ENCODE measurements at regions not wholly inside any gene's neighbourhood (a gene's known extent, or its start where the extent isn't known, plus 50 kb on each side); places are given as distances from the start of the nearest gene placed in this dataset.
A peak's percentile ranks its signal among the peaks of the same experiment; 100 is the strongest.

- no peak for TF ChIP-seq CTCF (IDR thresholded peaks at IDR 0.05; ENCODE audit: low read depth, low read length)
- no peak overlapping the region for H3K4me3 ChIP-seq (ENCODE audit: low read depth, low read length)
- no peak for DNase-seq (ENCODE audit: low read depth)
These were observed 63.0 kb upstream of the TAF11L2 start for GRCh38 chr5:17434982-17435381.

DNA sequence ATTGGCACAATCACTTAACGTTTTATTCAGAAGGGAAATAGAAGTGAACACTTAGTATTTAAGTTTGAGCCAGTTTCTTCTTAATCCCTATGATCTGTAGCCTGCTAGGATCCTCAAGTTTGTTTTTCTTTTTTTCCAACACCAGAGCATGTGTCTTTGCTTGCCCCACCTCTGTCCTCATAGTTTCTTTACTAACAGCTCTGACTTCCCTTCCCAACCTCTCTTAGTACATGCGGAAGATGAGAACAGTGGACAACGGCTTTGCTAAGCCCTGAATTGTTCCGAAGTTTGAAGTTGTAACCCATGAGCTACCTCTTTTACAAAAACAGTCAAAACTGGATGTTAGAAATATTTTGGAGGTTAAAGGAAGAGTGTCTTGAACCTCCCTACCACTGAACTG is 61.7 kb upstream of the TAF11L2 start:
- DNase-seq (ENCODE audit: low read depth): peak; percentile 81
- H3K4me3 ChIP-seq (ENCODE audit: low read depth, low read length): peak overlapping the region; percentile 68
- TF ChIP-seq, protein P1, sequence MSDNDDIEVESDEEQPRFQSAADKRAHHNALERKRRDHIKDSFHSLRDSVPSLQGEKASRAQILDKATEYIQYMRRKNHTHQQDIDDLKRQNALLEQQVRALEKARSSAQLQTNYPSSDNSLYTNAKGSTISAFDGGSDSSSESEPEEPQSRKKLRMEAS (IDR thresholded peaks at IDR 0.05; ENCODE audit: low read depth, low read length): peak; percentile 70
- TF ChIP-seq MYC (IDR thresholded peaks at IDR 0.05; ENCODE audit: low read depth, low read length) (peak; percentile 57), POLR2A (IDR thresholded peaks at IDR 0.05; ENCODE audit: extremely low read depth, insufficient read length) (no peak)

- peak overlapping the region; percentile 68 for H3K4me3 ChIP-seq (ENCODE audit: low read depth, low read length)
- TF ChIP-seq POLR2A (IDR thresholded peaks at IDR 0.05; ENCODE audit: extremely low read depth, insufficient read length) (no peak), CTCF (IDR thresholded peaks at IDR 0.05; ENCODE audit: low read depth, low read length) (no peak), MYC (IDR thresholded peaks at IDR 0.05; ENCODE audit: low read depth, low read length) (no peak)
- TF ChIP-seq, protein P1 (IDR thresholded peaks at IDR 0.05; ENCODE audit: low read depth, low read length): no peak
- DNase-seq (ENCODE audit: low read depth): peak; percentile 95
These were observed 61.2 kb upstream of the TAF11L2 start for GRCh38 chr5:17436761-17437221.

DNA sequence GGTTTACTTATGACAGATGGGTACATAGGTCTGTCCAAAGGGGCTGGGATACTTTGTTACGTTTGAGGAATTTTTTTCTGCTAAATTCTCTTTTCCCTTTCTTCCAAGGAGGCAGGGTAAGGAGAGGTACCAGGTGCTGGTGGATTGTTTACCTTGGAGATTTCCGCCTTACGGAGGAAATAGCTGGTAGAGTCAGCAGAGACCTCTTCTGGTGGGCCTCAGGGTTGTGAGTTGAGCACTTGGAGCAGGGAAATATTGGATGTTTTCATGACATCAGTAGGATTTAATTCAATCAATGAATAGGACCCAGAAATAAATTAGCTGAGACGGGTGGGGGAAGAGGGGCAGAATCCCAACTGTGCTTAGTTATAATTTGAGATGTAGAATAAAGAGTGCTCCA is 60.0 kb upstream of the TAF11L2 start:
- no peak for DNase-seq (ENCODE audit: low read depth)
- H3K4me3 ChIP-seq (ENCODE audit: low read depth, low read length): no peak overlapping the region
- TF ChIP-seq CTCF (IDR thresholded peaks at IDR 0.05; ENCODE audit: low read depth, low read length) (no peak), POLR2A (IDR thresholded peaks at IDR 0.05; ENCODE audit: extremely low read depth, insufficient read length) (no peak), MYC (IDR thresholded peaks at IDR 0.05; ENCODE audit: low read depth, low read length) (no peak)
- TF ChIP-seq, protein P1 (IDR thresholded peaks at IDR 0.05; ENCODE audit: low read depth, low read length): no peak

DNA sequence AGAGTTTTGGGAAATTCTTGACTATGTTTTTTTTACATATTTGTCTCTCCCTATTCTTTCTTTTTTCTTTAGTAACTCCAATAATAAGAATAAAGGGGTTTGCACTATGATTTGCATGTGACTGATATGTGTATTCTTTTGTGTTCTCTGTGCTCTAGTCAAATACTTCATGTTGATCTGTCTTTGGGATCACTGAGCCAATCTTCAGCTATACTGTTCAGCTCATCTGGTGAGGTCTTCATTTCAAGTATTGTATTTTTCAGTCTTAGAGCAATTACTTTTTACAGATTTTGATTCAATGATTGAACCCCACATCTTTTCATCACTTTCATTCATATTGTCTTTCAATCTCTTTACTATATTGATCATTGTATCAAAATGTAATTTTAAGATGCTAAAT is 58.1 kb upstream of the TAF11L2 start:
- DNase-seq (ENCODE audit: low read depth): no peak
- H3K4me3 ChIP-seq (ENCODE audit: low read depth, low read length): no peak overlapping the region
- TF ChIP-seq CTCF (IDR thresholded peaks at IDR 0.05; ENCODE audit: low read depth, low read length) (no peak), MYC (IDR thresholded peaks at IDR 0.05; ENCODE audit: low read depth, low read length) (no peak), POLR2A (IDR thresholded peaks at IDR 0.05; ENCODE audit: extremely low read depth, insufficient read length) (no peak)
- TF ChIP-seq, protein P1 (IDR thresholded peaks at IDR 0.05; ENCODE audit: low read depth, low read length): no peak

DNA sequence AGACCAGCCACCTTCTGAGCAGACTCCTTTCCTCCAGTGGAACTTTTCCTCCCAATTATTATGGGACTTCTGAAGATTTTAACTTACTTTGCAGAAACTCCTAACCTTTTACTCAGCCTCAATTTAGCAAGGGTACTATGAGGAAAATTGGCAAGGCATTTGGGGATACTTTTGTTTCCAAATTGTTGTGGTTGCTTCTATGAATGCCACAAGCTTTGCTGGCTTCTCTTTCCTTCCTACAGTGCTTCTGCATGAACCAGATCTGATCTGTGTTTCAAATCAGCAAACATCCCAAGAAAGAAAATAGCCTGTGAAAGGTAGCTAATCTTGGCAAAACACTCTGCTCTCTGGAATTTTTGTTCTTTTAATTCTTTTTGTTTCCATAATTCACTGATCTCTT is 57.3 kb upstream of the TAF11L2 start:
- no peak overlapping the region for H3K4me3 ChIP-seq (ENCODE audit: low read depth, low read length)
- no peak for TF ChIP-seq POLR2A (IDR thresholded peaks at IDR 0.05; ENCODE audit: extremely low read depth, insufficient read length)
- TF ChIP-seq CTCF (IDR thresholded peaks at IDR 0.05; ENCODE audit: low read depth, low read length): no peak
- no peak for TF ChIP-seq MYC (IDR thresholded peaks at IDR 0.05; ENCODE audit: low read depth, low read length)
- TF ChIP-seq, protein P1 (IDR thresholded peaks at IDR 0.05; ENCODE audit: low read depth, low read length): no peak
- no peak for DNase-seq (ENCODE audit: low read depth)

All from NB4 (cell line).